ENCODE measurements at regions not wholly inside any gene's neighbourhood (a gene's known extent, or its start where the extent isn't known, plus 50 kb on each side); places are given as distances from the start of the nearest gene placed in this dataset.

DNA sequence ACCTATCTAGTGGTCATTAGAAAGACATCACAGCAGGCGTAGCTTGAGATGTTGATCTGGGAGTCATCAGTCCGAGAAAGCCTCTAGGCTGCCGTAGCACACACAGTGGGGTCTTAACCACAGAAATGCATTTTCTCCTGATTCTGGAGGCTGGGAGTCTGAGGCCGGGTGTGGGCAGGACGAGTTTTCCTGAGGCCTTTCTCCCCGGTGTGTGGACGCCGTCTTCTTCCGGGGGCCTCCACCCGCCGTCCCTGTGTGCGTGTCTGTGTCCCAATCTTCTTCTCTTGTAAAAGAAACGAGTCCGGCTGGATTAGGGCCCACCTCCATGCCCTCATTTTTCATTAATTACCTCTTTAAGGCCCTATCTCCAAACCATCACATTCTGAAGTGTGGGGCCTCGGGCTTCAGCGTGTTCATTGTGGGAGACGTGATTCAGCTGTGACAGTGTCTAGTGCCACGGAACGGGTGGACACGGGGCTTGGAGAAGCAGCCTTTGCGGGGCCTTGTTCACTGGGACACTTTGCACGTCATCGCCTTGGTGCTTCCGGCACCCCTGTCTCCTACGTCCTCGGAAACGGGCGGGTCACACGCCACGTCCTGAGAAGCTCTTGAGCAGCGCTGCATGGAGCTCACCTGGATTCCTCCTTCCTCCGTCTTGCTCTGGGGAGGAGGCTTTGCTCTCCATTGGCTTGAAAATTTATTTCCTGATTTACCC lies 208.9 kb upstream of the SOX1 start:
- TF ChIP-seq, protein P1, sequence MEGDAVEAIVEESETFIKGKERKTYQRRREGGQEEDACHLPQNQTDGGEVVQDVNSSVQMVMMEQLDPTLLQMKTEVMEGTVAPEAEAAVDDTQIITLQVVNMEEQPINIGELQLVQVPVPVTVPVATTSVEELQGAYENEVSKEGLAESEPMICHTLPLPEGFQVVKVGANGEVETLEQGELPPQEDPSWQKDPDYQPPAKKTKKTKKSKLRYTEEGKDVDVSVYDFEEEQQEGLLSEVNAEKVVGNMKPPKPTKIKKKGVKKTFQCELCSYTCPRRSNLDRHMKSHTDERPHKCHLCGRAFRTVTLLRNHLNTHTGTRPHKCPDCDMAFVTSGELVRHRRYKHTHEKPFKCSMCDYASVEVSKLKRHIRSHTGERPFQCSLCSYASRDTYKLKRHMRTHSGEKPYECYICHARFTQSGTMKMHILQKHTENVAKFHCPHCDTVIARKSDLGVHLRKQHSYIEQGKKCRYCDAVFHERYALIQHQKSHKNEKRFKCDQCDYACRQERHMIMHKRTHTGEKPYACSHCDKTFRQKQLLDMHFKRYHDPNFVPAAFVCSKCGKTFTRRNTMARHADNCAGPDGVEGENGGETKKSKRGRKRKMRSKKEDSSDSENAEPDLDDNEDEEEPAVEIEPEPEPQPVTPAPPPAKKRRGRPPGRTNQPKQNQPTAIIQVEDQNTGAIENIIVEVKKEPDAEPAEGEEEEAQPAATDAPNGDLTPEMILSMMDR (conservative IDR thresholded peaks at IDR 0.05; ENCODE audit: low read depth, low read length), result no peak
- TF ChIP-seq EZH2 (IDR thresholded peaks at IDR 0.05; ENCODE audit: borderline replicate concordance, low read depth, low read length, poor library complexity, severe bottlenecking), result no peak

Measured in A673 (cell line).